ENCODE measurements at regions not wholly inside any gene's neighbourhood (a gene's known extent, or its start where the extent isn't known, plus 50 kb on each side); places are given as distances from the start of the nearest gene placed in this dataset.

GRCh38 chr11:71059662-71060061 is 192.7 kb downstream of the SHANK2 start:
- TF ChIP-seq CTCF (IDR thresholded peaks at IDR 0.05; ENCODE audit: insufficient read depth, low read length) = no peak
- no peak overlapping the region for H3K4me3 ChIP-seq (ENCODE audit: low read depth, low read length)
- no peak for DNase-seq (ENCODE audit: low read depth)

- no peak for TF ChIP-seq CTCF (IDR thresholded peaks at IDR 0.05; ENCODE audit: insufficient read depth, low read length)
- no peak for DNase-seq (ENCODE audit: low read depth)
- H3K4me3 ChIP-seq (ENCODE audit: low read depth, low read length) = no peak overlapping the region
Observed at GRCh38 chr11:71055925-71056324, 196.5 kb downstream of the SHANK2 start.
